RWPE2 (cell line): ENCODE measurements at regions not wholly inside any gene's neighbourhood (a gene's known extent, or its start where the extent isn't known, plus 50 kb on each side); places are given as distances from the start of the nearest gene placed in this dataset.

Experiments
- ATAC-seq: fragments of 200-7000 bp; cut with Tn5 transposase; 3 replicates; pipeline ENCODE4 v1.9.1; 2021; ENCODE audit warnings: low read depth
- DNase-seq: peaks from one replicate; pipeline ENCODE4 v3.0.0-alpha.2; 2020; ENCODE audit warnings: low spot score
- H3K27ac ChIP-seq: fragments of 450-650 bp; 2 replicates; pipeline ENCODE4 v1.5.1; 2017; ENCODE audit warnings: mild to moderate bottlenecking; ENCODE audit not compliant: poor library complexity, severe bottlenecking
- H3K27me3 ChIP-seq: fragments of 250-450 bp; sonication (Bioruptor Pico); 2 replicates; pipeline ENCODE4 v1.5.1; 2021; ENCODE audit warnings: mild to moderate bottlenecking, moderate library complexity; ENCODE audit not compliant: insufficient read depth, poor library complexity, severe bottlenecking
- H3K36me3 ChIP-seq: fragments of 250-450 bp; sonication (Bioruptor Pico); 2 replicates; pipeline ENCODE4 v1.5.1; 2020; ENCODE audit warnings: low read depth, mild to moderate bottlenecking, moderate library complexity
- H3K4me1 ChIP-seq: fragments of 250-450 bp; sonication (Bioruptor Pico); 2 replicates; pipeline ENCODE4 v1.5.1; 2021; ENCODE audit warnings: mild to moderate bottlenecking, moderate library complexity; ENCODE audit not compliant: insufficient read depth, poor library complexity, severe bottlenecking
- H3K4me3 ChIP-seq: fragments of 250-450 bp; sonication (Bioruptor Pico); 2 replicates; pipeline ENCODE4 v1.5.1; 2021; ENCODE audit warnings: mild to moderate bottlenecking, moderate library complexity; ENCODE audit not compliant: severe bottlenecking
- H3K9me3 ChIP-seq: fragments of 250-450 bp; sonication (Bioruptor Pico); 2 replicates; pipeline ENCODE4 v1.5.1; 2021; ENCODE audit warnings: mild to moderate bottlenecking, moderate library complexity; ENCODE audit not compliant: severe bottlenecking
- TF ChIP-seq, protein P1 (sequence below): fragments of 450-650 bp; IDR thresholded peaks from one replicate; pipeline ENCODE4 v1.5.1; 2017; ENCODE audit warnings: mild to moderate bottlenecking, moderate library complexity; ENCODE audit not compliant: poor library complexity, severe bottlenecking

GRCh38 chr5:119808024-119808423, 178.7 kb downstream of the FAM170A start:
- Histone ChIP-seq H3K36me3 (no peaks in the 10 kb centered on the region), H3K27me3 (no peaks in the 10 kb centered on the region), H3K27ac (no peak overlapping the region), H3K9me3 (no peaks in the 10 kb centered on the region), H3K4me1 (no peaks in the 10 kb centered on the region), H3K4me3 (no peak overlapping the region)
- TF ChIP-seq, protein P1, sequence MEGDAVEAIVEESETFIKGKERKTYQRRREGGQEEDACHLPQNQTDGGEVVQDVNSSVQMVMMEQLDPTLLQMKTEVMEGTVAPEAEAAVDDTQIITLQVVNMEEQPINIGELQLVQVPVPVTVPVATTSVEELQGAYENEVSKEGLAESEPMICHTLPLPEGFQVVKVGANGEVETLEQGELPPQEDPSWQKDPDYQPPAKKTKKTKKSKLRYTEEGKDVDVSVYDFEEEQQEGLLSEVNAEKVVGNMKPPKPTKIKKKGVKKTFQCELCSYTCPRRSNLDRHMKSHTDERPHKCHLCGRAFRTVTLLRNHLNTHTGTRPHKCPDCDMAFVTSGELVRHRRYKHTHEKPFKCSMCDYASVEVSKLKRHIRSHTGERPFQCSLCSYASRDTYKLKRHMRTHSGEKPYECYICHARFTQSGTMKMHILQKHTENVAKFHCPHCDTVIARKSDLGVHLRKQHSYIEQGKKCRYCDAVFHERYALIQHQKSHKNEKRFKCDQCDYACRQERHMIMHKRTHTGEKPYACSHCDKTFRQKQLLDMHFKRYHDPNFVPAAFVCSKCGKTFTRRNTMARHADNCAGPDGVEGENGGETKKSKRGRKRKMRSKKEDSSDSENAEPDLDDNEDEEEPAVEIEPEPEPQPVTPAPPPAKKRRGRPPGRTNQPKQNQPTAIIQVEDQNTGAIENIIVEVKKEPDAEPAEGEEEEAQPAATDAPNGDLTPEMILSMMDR: no peak
- no peak for ATAC-seq
- no peak for DNase-seq

GRCh38 chr5:119808474-119808873, 179.1 kb downstream of the FAM170A start:
- no peak overlapping the region for H3K27ac ChIP-seq
- H3K36me3 ChIP-seq: no peaks in the 10 kb centered on the region
- H3K4me1 ChIP-seq: no peaks in the 10 kb centered on the region
- no peaks in the 10 kb centered on the region for H3K27me3 ChIP-seq
- no peaks in the 10 kb centered on the region for H3K9me3 ChIP-seq
- H3K4me3 ChIP-seq: no peak overlapping the region
- no peak for ATAC-seq
- TF ChIP-seq, protein P1: no peak
- no peak for DNase-seq

- Histone ChIP-seq H3K9me3 (no peaks in the 10 kb centered on the region), H3K27me3 (no peaks in the 10 kb centered on the region), H3K36me3 (no peaks in the 10 kb centered on the region), H3K4me3 (no peak overlapping the region), H3K27ac (no peak overlapping the region), H3K4me1 (no peaks in the 10 kb centered on the region)
- TF ChIP-seq, protein P1: no peak
- ATAC-seq (no peak), DNase-seq (no peak)
Observed at GRCh38 chr5:119810217-119810616, 180.9 kb downstream of the FAM170A start.

GRCh38 chr5:119811458-119811857, 182.1 kb downstream of the FAM170A start:
- no peak for DNase-seq

DNA sequence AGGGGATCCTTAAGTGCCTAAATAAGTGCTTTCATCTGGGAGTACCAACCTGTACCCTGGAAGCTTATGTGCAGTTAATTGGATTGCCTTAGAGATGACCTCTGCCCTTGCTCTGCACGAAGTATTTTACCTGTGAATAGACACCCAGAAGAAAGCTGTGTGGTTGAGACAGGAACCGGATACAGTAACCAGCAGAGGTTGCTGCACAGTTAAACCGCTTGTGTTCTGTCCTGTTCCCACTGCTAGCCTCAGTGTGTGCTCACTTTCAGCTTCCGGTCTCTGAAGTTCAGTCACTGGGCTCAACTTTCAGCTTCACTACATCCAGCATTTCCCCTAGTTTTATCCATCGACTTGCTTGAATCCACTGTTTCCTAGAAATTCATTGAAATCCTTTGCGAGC, 185.3 kb downstream of the FAM170A start:
- ATAC-seq (no peak; the same call in 2 of the 3 replicates), DNase-seq (no peak)
- H3K4me1 ChIP-seq: no peaks in the 10 kb centered on the region
- H3K4me3 ChIP-seq: no peak overlapping the region
- no peaks in the 10 kb centered on the region for H3K36me3 ChIP-seq
- H3K27ac ChIP-seq: no peak overlapping the region
- H3K27me3 ChIP-seq: no peaks in the 10 kb centered on the region
- TF ChIP-seq, protein P1: no peak
- no peaks in the 10 kb centered on the region for H3K9me3 ChIP-seq

More at GRCh38 chr5:119811458-119811857, 182.1 kb downstream of the FAM170A start:
- H3K4me3 ChIP-seq: no peak overlapping the region
- H3K27me3 ChIP-seq: no peaks in the 10 kb centered on the region
- TF ChIP-seq, protein P1: no peak
- H3K27ac ChIP-seq: no peak overlapping the region
- no peaks in the 10 kb centered on the region for H3K4me1 ChIP-seq
- H3K9me3 ChIP-seq: no peaks in the 10 kb centered on the region
- no peaks in the 10 kb centered on the region for H3K36me3 ChIP-seq
- no peak for ATAC-seq
